ENCODE measurements at regions not wholly inside any gene's neighbourhood (a gene's known extent, or its start where the extent isn't known, plus 50 kb on each side); places are given as distances from the start of the nearest gene placed in this dataset.

DNA sequence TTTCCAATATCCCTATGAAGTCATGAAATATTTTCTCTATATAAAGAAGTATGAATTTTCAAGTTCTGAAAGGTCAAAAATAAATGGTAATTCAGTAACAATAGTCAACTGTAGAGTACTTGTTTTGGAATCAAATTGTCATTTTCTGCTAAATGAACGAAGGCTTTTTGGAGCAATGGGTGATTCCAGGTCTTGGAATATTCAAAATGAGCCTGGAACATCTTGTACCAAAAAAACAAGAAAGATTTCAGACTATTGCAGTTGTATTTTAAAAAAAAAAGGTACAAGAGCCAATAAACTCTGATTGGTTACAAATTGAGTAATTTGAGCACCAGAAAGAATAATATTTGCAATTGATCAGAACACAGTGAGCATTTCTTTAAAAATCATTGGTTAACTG is 730.1 kb downstream of the DTWD2 start:
- Histone ChIP-seq H3K4me3 (no peak overlapping the region), H3K9me3 (no peaks in the 10 kb centered on the region), H3K4me2 (no peak overlapping the region), H3K27ac (no peak overlapping the region), H3K4me1 (no peaks in the 10 kb centered on the region)
- TF ChIP-seq HOXB13 (CRISPR knock-in tag; IDR thresholded peaks at IDR 0.05; ENCODE audit: low read depth) (no peak), EHF (CRISPR knock-in tag; IDR thresholded peaks at IDR 0.05) (no peak), SMC3 (IDR thresholded peaks at IDR 0.05) (no peak), NFE2L2 (conservative IDR thresholded peaks at IDR 0.05; ENCODE audit: low read length) (no peak), CBX2 (IDR thresholded peaks at IDR 0.05; ENCODE audit: borderline replicate concordance, low read depth) (no peak), TP53 (CRISPR knock-in tag; IDR thresholded peaks at IDR 0.05) (no peak), FOXS1 (CRISPR knock-in tag; IDR thresholded peaks at IDR 0.05) (no peak), CHD2 (IDR thresholded peaks at IDR 0.05; ENCODE audit: low read length, partially characterized antibody) (no peak), KDM5A (IDR thresholded peaks at IDR 0.05) (no peak), GATA3 (IDR thresholded peaks at IDR 0.05; ENCODE audit: borderline replicate concordance) (no peak), NR3C1 (IDR thresholded peaks at IDR 0.05) (no peak)
- TF ChIP-seq, protein P1, sequence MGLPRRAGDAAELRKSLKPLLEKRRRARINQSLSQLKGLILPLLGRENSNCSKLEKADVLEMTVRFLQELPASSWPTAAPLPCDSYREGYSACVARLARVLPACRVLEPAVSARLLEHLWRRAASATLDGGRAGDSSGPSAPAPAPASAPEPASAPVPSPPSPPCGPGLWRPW (IDR thresholded peaks at IDR 0.05), result no peak
- DNase-seq (ENCODE audit: low read depth in 1 of 2, low spot score in 1 of 2) (no peak), FAIRE-seq (no peak), ATAC-seq (no peak)
- ChIA-PET POLR2A (no interaction called here), CTCF (no interaction called here)
- 0% methylated on average over 1 of the region's 1 CpG for WGBS (ENCODE audit: missing lambda C conversion rate)

DNA sequence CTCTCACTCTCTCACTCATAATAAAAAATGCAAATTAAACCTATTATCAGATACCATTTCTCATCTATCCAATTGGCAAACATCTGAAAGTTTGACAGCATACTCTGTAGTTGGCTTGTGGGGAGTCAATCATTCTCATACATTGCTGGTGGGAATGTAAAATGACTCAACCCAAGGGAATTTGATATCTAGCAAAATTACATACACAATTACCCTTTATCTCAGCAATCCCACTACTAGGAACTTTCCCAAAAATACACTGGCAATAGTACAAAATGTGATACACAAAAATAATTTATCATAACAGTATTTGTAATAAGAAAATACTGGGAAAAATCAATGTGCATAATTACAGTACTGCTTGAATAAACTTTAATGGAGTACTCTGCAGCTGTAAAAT is 731.3 kb downstream of the DTWD2 start:
- no peak for TF ChIP-seq KDM1A (IDR thresholded peaks at IDR 0.05; ENCODE audit: low read depth)
- TF ChIP-seq RCOR1 (IDR thresholded peaks at IDR 0.05; ENCODE audit: low read depth, low read length), result no peak
- TF ChIP-seq GATA3 (IDR thresholded peaks at IDR 0.05; ENCODE audit: borderline replicate concordance), result no peak
- TF ChIP-seq CBX8 (IDR thresholded peaks at IDR 0.05), result no peak
- no peak for TF ChIP-seq HEYL (CRISPR knock-in tag; IDR thresholded peaks at IDR 0.05)
- FAIRE-seq (no peak), DNase-seq (ENCODE audit: low read depth in 1 of 2, low spot score in 1 of 2) (no peak), ATAC-seq (no peak)
- Histone ChIP-seq H3K4me2 (no peak overlapping the region), H3K27ac (no peak overlapping the region), H3K9me3 (no peaks in the 10 kb centered on the region), H3K4me3 (no peak overlapping the region), H3K4me1 (no peaks in the 10 kb centered on the region)
- ChIA-PET CTCF (no interaction called here), POLR2A (no interaction called here)

DNA sequence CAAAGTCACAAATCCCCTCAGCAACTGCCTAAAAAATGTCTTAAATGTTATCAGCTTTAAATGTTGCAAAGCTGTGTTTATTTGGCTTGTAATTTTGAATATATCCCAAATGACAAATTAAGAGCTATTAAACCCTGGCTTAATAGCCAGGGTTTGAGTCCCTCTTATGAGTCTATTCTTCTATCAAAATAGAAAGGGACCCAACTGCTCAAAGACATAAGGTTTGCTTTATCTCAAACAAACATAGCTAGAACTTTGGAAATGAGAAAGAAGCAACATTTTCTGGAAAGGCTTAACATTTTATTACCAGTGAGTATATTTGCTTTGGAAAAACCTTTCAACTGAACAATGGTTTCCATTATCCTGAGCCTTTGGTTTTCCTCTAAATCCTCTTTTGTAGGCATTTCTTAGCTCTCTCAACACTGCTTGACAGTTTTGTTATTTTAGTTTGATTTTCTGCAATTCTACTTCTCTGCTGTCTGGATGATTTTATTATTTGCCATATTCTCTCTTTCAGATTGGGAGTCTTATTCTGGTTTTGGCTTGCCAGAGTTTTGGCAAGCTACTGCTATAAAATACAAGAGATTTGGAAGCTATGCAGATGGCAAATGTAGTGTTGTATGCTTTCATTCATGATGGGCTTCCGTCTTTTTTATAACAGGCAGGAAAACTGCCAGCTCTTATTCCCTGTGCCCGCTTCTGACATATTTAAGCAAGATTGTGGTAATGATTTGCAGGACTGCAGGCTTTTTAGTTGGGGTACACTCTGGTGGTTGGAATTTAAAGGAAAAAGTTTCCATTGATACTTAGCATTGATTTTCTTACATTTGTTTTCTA is 734.9 kb downstream of the DTWD2 start:
- no peak overlapping the region for H3K4me3 ChIP-seq
- H3K4me1 ChIP-seq, result no peaks in the 10 kb centered on the region
- 0% methylated on average over 2 of the region's 2 CpGs for WGBS (ENCODE audit: missing lambda C conversion rate)
- ChIA-PET CTCF (interaction anchor here (0.6 to 0.9 kb wide), 2 partner anchors 37 to 307 kb away, joined by 3 read pairs; no protein-coding TSS in a partner anchor), POLR2A (no interaction called here)
- TF ChIP-seq MYC (IDR thresholded peaks at IDR 0.05; ENCODE audit: borderline replicate concordance, low read length) (no peak), RCOR1 (IDR thresholded peaks at IDR 0.05; ENCODE audit: low read depth, low read length) (no peak), ZFP36 (IDR thresholded peaks at IDR 0.05; ENCODE audit: borderline replicate concordance, partially characterized antibody) (no peak)
- TF ChIP-seq, protein P2, sequence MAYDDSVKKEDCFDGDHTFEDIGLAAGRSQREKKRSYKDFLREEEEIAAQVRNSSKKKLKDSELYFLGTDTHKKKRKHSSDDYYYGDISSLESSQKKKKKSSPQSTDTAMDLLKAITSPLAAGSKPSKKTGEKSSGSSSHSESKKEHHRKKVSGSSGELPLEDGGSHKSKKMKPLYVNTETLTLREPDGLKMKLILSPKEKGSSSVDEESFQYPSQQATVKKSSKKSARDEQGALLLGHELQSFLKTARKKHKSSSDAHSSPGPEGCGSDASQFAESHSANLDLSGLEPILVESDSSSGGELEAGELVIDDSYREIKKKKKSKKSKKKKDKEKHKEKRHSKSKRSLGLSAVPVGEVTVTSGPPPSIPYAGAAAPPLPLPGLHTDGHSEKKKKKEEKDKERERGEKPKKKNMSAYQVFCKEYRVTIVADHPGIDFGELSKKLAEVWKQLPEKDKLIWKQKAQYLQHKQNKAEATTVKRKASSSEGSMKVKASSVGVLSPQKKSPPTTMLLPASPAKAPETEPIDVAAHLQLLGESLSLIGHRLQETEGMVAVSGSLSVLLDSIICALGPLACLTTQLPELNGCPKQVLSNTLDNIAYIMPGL (CRISPR knock-in tag; IDR thresholded peaks at IDR 0.05; ENCODE audit: borderline replicate concordance), result no peak
- ATAC-seq (no peak), DNase-seq (ENCODE audit: low read depth in 1 of 2, low spot score in 1 of 2) (no peak), FAIRE-seq (no peak)
- H3K27ac ChIP-seq, result no peak overlapping the region
- no peak overlapping the region for H3K4me2 ChIP-seq
- H3K9me3 ChIP-seq, result peaks cover 2% of the 10 kb centered on the region; the same call in 1 of the 3 replicates

DNA sequence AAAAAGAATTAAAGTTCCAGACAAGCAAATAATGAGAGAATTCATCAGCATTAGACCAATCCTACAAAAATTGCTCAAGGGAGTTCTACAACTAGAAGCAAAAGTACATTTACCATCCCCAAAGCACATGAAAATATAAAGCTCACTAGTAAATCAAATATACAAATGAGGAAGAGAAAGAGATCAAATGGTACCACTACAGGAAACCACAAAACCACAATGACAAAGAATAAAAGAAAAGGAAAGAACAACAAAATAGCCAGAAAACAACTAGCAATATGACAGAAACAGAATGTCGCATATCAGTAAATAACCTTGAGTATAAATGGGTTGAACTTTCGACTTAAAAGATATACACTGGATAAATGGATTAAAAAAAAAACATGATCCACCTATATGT is 739.0 kb downstream of the DTWD2 start:
- ChIA-PET POLR2A (no interaction called here), CTCF (no interaction called here)
- Histone ChIP-seq H3K9me3 (peaks cover 2% of the 10 kb centered on the region; the same call in 2 of the 3 replicates), H3K27ac (no peak overlapping the region), H3K4me3 (no peak overlapping the region), H3K4me2 (no peak overlapping the region), H3K4me1 (no peaks in the 10 kb centered on the region)
- no peak for FAIRE-seq
- no peak for ATAC-seq
- 5% methylated on average over 2 of the region's 2 CpGs for WGBS (ENCODE audit: missing lambda C conversion rate)
- DNase-seq (ENCODE audit: low read depth in 1 of 2, low spot score in 1 of 2), result no peak
- no peak for TF ChIP-seq PHF8 (IDR thresholded peaks at IDR 0.05; ENCODE audit: borderline replicate concordance, low read depth)
- no peak for TF ChIP-seq TFCP2L1 (CRISPR knock-in tag; IDR thresholded peaks at IDR 0.05)
- no peak for TF ChIP-seq CBX8 (IDR thresholded peaks at IDR 0.05)
- TF ChIP-seq MAZ (IDR thresholded peaks at IDR 0.05; ENCODE audit: borderline replicate concordance, low read depth, low read length), result no peak
- no peak for TF ChIP-seq POLR2A (IDR thresholded peaks at IDR 0.05; ENCODE audit: low read length)
- TF ChIP-seq, protein P3, sequence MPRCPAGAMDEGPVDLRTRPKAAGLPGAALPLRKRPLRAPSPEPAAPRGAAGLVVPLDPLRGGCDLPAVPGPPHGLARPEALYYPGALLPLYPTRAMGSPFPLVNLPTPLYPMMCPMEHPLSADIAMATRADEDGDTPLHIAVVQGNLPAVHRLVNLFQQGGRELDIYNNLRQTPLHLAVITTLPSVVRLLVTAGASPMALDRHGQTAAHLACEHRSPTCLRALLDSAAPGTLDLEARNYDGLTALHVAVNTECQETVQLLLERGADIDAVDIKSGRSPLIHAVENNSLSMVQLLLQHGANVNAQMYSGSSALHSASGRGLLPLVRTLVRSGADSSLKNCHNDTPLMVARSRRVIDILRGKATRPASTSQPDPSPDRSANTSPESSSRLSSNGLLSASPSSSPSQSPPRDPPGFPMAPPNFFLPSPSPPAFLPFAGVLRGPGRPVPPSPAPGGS (IDR thresholded peaks at IDR 0.05), result no peak
- TF ChIP-seq MAFK (IDR thresholded peaks at IDR 0.05; ENCODE audit: partially characterized antibody), result no peak
- no peak for TF ChIP-seq HEYL (CRISPR knock-in tag; IDR thresholded peaks at IDR 0.05)
- TF ChIP-seq ESRRA (IDR thresholded peaks at IDR 0.05; ENCODE audit: borderline replicate concordance, low read length), result no peak
- TF ChIP-seq ZSCAN20 (CRISPR knock-in tag; IDR thresholded peaks at IDR 0.05), result no peak
- TF ChIP-seq TP53 (CRISPR knock-in tag; IDR thresholded peaks at IDR 0.05), result no peak
- no peak for TF ChIP-seq NPAS2 (CRISPR knock-in tag; IDR thresholded peaks at IDR 0.05; ENCODE audit: borderline replicate concordance)
- no peak for TF ChIP-seq KDM5A (IDR thresholded peaks at IDR 0.05)
- TF ChIP-seq MYC (IDR thresholded peaks at IDR 0.05; ENCODE audit: borderline replicate concordance, low read length), result no peak
- no peak for TF ChIP-seq CEBPB (IDR thresholded peaks at IDR 0.05)
